Fibroblast of lung (primary cell): ENCODE measurements at regions not wholly inside any gene's neighbourhood (a gene's known extent, or its start where the extent isn't known, plus 50 kb on each side); places are given as distances from the start of the nearest gene placed in this dataset.

Source experiments
- EZH2 ChIP-seq: IDR thresholded peaks from 2 replicates; pipeline ENCODE4 v1.5.1; 2012; ENCODE audit warnings: low read length, control low read depth, mild to moderate bottlenecking; ENCODE audit errors: missing control alignments
- TF ChIP-seq, protein P1 (sequence below), 2 donors: IDR thresholded peaks in 1 of 2; conservative IDR thresholded peaks in 1 of 2; 1 replicate in 1 of 2; 2 replicates in 1 of 2; pipeline ENCODE4 v1.5.1; 2011 to 2012; ENCODE audit warnings: low read length in 2 of 2, control low read depth in 1 of 2, inconsistent platforms in 1 of 2, low read depth in 1 of 2, mild to moderate bottlenecking in 1 of 2

DNA sequence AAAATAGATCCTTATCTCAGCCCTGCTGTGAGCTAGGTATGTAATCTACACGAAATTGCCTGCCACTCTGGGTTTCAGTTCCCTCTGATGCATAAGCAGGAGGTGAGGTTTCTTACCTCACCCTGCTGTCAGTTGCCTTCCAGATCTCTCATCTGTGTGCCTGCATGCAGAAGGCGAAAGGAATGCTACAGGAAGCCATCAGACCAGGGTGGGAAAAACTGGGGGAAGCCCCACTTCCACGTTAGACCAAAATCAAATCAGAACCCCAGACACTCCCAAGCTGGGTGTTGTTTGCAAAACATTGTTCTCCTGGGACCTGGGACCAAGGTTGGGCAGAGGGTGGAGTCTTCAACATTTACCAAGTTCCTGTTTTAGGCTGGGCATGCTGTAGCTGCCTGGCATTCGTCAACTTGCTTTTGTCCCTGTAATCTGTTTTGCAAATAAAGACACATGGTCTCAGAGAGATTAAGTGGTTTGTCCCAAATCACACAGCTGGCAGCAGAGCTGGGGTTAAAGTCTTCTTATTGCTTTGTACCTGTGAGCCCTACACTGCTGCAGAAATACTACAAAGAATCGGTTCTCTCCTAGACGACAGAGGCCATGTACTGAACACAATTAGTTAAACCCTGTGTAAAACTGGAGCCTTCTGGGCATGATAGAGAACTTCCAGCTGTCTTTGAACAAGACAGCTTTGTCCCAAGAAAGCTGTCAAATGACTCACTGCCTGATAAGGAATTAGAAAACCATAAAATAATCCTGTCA, 389.7 kb upstream of the RUNX1 start:
- TF ChIP-seq EZH2, result no peak
- TF ChIP-seq, protein P1, sequence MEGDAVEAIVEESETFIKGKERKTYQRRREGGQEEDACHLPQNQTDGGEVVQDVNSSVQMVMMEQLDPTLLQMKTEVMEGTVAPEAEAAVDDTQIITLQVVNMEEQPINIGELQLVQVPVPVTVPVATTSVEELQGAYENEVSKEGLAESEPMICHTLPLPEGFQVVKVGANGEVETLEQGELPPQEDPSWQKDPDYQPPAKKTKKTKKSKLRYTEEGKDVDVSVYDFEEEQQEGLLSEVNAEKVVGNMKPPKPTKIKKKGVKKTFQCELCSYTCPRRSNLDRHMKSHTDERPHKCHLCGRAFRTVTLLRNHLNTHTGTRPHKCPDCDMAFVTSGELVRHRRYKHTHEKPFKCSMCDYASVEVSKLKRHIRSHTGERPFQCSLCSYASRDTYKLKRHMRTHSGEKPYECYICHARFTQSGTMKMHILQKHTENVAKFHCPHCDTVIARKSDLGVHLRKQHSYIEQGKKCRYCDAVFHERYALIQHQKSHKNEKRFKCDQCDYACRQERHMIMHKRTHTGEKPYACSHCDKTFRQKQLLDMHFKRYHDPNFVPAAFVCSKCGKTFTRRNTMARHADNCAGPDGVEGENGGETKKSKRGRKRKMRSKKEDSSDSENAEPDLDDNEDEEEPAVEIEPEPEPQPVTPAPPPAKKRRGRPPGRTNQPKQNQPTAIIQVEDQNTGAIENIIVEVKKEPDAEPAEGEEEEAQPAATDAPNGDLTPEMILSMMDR (conservative IDR thresholded peaks at IDR 0.05 in 1 of 2, IDR thresholded peaks at IDR 0.05 in 1 of 2; ENCODE audit: low read depth in 1 of 2, low read length in 2 of 2), result no peak
